ENCODE measurements at regions not wholly inside any gene's neighbourhood (a gene's known extent, or its start where the extent isn't known, plus 50 kb on each side); places are given as distances from the start of the nearest gene placed in this dataset.

GRCh38 chr11:121775276-121775675 lies 322.5 kb upstream of the SORL1-AS1 start:
- no peaks in the 10 kb centered on the region for H3K36me3 ChIP-seq (ENCODE audit: insufficient read depth, low read length)
- no peak overlapping the region for H3K27ac ChIP-seq (ENCODE audit: low read depth, low read length)
- H3K79me2 ChIP-seq (ENCODE audit: control insufficient read depth, insufficient read depth, low read length, unreplicated experiment): no peaks in the 10 kb centered on the region
- peaks cover 11% of the 10 kb centered on the region; the same call in 1 of the 2 replicates for H3K27me3 ChIP-seq (ENCODE audit: insufficient read depth, low read length)
- H2AFZ ChIP-seq (ENCODE audit: low read length, unreplicated experiment): no peak overlapping the region
- H3K4me3 ChIP-seq (ENCODE audit: low read depth, low read length): no peak overlapping the region
- H3K4me1 ChIP-seq (ENCODE audit: control insufficient read depth, insufficient read depth, low read length, unreplicated experiment): peaks cover 3% of the 10 kb centered on the region

GRCh38 chr11:121773076-121773475 lies 320.3 kb upstream of the SORL1-AS1 start:
- H3K27ac ChIP-seq (ENCODE audit: low read depth, low read length): no peak overlapping the region
- no peak overlapping the region for H2AFZ ChIP-seq (ENCODE audit: low read length, unreplicated experiment)
- H3K36me3 ChIP-seq (ENCODE audit: insufficient read depth, low read length): no peaks in the 10 kb centered on the region
- H3K4me3 ChIP-seq (ENCODE audit: low read depth, low read length): no peak overlapping the region
- H3K27me3 ChIP-seq (ENCODE audit: insufficient read depth, low read length): peaks cover 12% of the 10 kb centered on the region; the same call in 1 of the 2 replicates
- no peaks in the 10 kb centered on the region for H3K79me2 ChIP-seq (ENCODE audit: control insufficient read depth, insufficient read depth, low read length, unreplicated experiment)
- peaks cover 3% of the 10 kb centered on the region for H3K4me1 ChIP-seq (ENCODE audit: control insufficient read depth, insufficient read depth, low read length, unreplicated experiment)

GRCh38 chr11:121770939-121771595 lies 318.3 kb upstream of the SORL1-AS1 start:
- H3K4me1 ChIP-seq (ENCODE audit: control insufficient read depth, insufficient read depth, low read length, unreplicated experiment): no peaks in the 10 kb centered on the region
- H3K36me3 ChIP-seq (ENCODE audit: insufficient read depth, low read length): no peaks in the 10 kb centered on the region
- no peak overlapping the region for H2AFZ ChIP-seq (ENCODE audit: low read length, unreplicated experiment)
- no peak overlapping the region for H3K27ac ChIP-seq (ENCODE audit: low read depth, low read length)
- H3K79me2 ChIP-seq (ENCODE audit: control insufficient read depth, insufficient read depth, low read length, unreplicated experiment): no peaks in the 10 kb centered on the region
- H3K4me3 ChIP-seq (ENCODE audit: low read depth, low read length): no peak overlapping the region
- H3K27me3 ChIP-seq (ENCODE audit: insufficient read depth, low read length): peaks cover 12% of the 10 kb centered on the region; the same call in 1 of the 2 replicates

- peaks cover 19% of the 10 kb centered on the region; the same call in 1 of the 2 replicates for H3K27me3 ChIP-seq (ENCODE audit: insufficient read depth, low read length)
- H3K4me3 ChIP-seq (ENCODE audit: low read depth, low read length): no peak overlapping the region
- H3K36me3 ChIP-seq (ENCODE audit: insufficient read depth, low read length): no peaks in the 10 kb centered on the region
- no peak overlapping the region for H2AFZ ChIP-seq (ENCODE audit: low read length, unreplicated experiment)
- H3K79me2 ChIP-seq (ENCODE audit: control insufficient read depth, insufficient read depth, low read length, unreplicated experiment): no peaks in the 10 kb centered on the region
- H3K27ac ChIP-seq (ENCODE audit: low read depth, low read length): no peak overlapping the region
- no peaks in the 10 kb centered on the region for H3K4me1 ChIP-seq (ENCODE audit: control insufficient read depth, insufficient read depth, low read length, unreplicated experiment)
These were observed 316.4 kb upstream of the SORL1-AS1 start for GRCh38 chr11:121769191-121769590.

- Histone ChIP-seq H3K36me3 (ENCODE audit: insufficient read depth, low read length) (no peaks in the 10 kb centered on the region), H3K4me1 (ENCODE audit: control insufficient read depth, insufficient read depth, low read length, unreplicated experiment) (no peaks in the 10 kb centered on the region), H3K79me2 (ENCODE audit: control insufficient read depth, insufficient read depth, low read length, unreplicated experiment) (no peaks in the 10 kb centered on the region), H3K27ac (ENCODE audit: low read depth, low read length) (no peak overlapping the region), H3K4me3 (ENCODE audit: low read depth, low read length) (no peak overlapping the region), H3K27me3 (ENCODE audit: insufficient read depth, low read length) (peaks cover 21% of the 10 kb centered on the region; the same call in 1 of the 2 replicates), H2AFZ (ENCODE audit: low read length, unreplicated experiment) (no peak overlapping the region)
These were observed 314.7 kb upstream of the SORL1-AS1 start for GRCh38 chr11:121767433-121767832.

- Histone ChIP-seq H3K4me1 (ENCODE audit: control insufficient read depth, insufficient read depth, low read length, unreplicated experiment) (no peaks in the 10 kb centered on the region), H3K27me3 (ENCODE audit: insufficient read depth, low read length) (peaks cover 24% of the 10 kb centered on the region; the same call in 1 of the 2 replicates), H3K4me3 (ENCODE audit: low read depth, low read length) (no peak overlapping the region), H3K36me3 (ENCODE audit: insufficient read depth, low read length) (no peaks in the 10 kb centered on the region), H3K79me2 (ENCODE audit: control insufficient read depth, insufficient read depth, low read length, unreplicated experiment) (no peaks in the 10 kb centered on the region), H2AFZ (ENCODE audit: low read length, unreplicated experiment) (no peak overlapping the region), H3K27ac (ENCODE audit: low read depth, low read length) (no peak overlapping the region)
These were observed 314.2 kb upstream of the SORL1-AS1 start for GRCh38 chr11:121766991-121767390.

- Histone ChIP-seq H3K27ac (ENCODE audit: low read depth, low read length) (no peak overlapping the region), H3K4me3 (ENCODE audit: low read depth, low read length) (no peak overlapping the region), H3K36me3 (ENCODE audit: insufficient read depth, low read length) (no peaks in the 10 kb centered on the region), H3K79me2 (ENCODE audit: control insufficient read depth, insufficient read depth, low read length, unreplicated experiment) (no peaks in the 10 kb centered on the region), H3K27me3 (ENCODE audit: insufficient read depth, low read length) (peaks cover 31% of the 10 kb centered on the region; the same call in 1 of the 2 replicates), H2AFZ (ENCODE audit: low read length, unreplicated experiment) (no peak overlapping the region), H3K4me1 (ENCODE audit: control insufficient read depth, insufficient read depth, low read length, unreplicated experiment) (no peaks in the 10 kb centered on the region)
These were observed 313.4 kb upstream of the SORL1-AS1 start for GRCh38 chr11:121766166-121766565.

- no peak overlapping the region for H3K4me3 ChIP-seq (ENCODE audit: low read depth, low read length)
- no peak overlapping the region for H2AFZ ChIP-seq (ENCODE audit: low read length, unreplicated experiment)
- peaks cover 23% of the 10 kb centered on the region; the same call in 1 of the 2 replicates for H3K27me3 ChIP-seq (ENCODE audit: insufficient read depth, low read length)
- H3K79me2 ChIP-seq (ENCODE audit: control insufficient read depth, insufficient read depth, low read length, unreplicated experiment): no peaks in the 10 kb centered on the region
- H3K27ac ChIP-seq (ENCODE audit: low read depth, low read length): no peak overlapping the region
- no peaks in the 10 kb centered on the region for H3K36me3 ChIP-seq (ENCODE audit: insufficient read depth, low read length)
- H3K4me1 ChIP-seq (ENCODE audit: control insufficient read depth, insufficient read depth, low read length, unreplicated experiment): no peaks in the 10 kb centered on the region
These were observed 310.8 kb upstream of the SORL1-AS1 start for GRCh38 chr11:121763526-121763925.

- Histone ChIP-seq H3K36me3 (ENCODE audit: insufficient read depth, low read length) (no peaks in the 10 kb centered on the region), H2AFZ (ENCODE audit: low read length, unreplicated experiment) (no peak overlapping the region), H3K27ac (ENCODE audit: low read depth, low read length) (no peak overlapping the region), H3K79me2 (ENCODE audit: control insufficient read depth, insufficient read depth, low read length, unreplicated experiment) (no peaks in the 10 kb centered on the region), H3K27me3 (ENCODE audit: insufficient read depth, low read length) (peaks cover 23% of the 10 kb centered on the region; the same call in 1 of the 2 replicates), H3K4me1 (ENCODE audit: control insufficient read depth, insufficient read depth, low read length, unreplicated experiment) (no peaks in the 10 kb centered on the region), H3K4me3 (ENCODE audit: low read depth, low read length) (no peak overlapping the region)
These were observed 310.1 kb upstream of the SORL1-AS1 start for GRCh38 chr11:121762820-121763219.

GRCh38 chr11:121761186-121761585 lies 308.4 kb upstream of the SORL1-AS1 start:
- H2AFZ ChIP-seq (ENCODE audit: low read length, unreplicated experiment): no peak overlapping the region
- H3K27ac ChIP-seq (ENCODE audit: low read depth, low read length): no peak overlapping the region
- no peaks in the 10 kb centered on the region for H3K4me1 ChIP-seq (ENCODE audit: control insufficient read depth, insufficient read depth, low read length, unreplicated experiment)
- no peak overlapping the region for H3K4me3 ChIP-seq (ENCODE audit: low read depth, low read length)
- no peaks in the 10 kb centered on the region for H3K36me3 ChIP-seq (ENCODE audit: insufficient read depth, low read length)
- H3K27me3 ChIP-seq (ENCODE audit: insufficient read depth, low read length): peaks cover 23% of the 10 kb centered on the region; the same call in 1 of the 2 replicates
- no peaks in the 10 kb centered on the region for H3K79me2 ChIP-seq (ENCODE audit: control insufficient read depth, insufficient read depth, low read length, unreplicated experiment)

GRCh38 chr11:121757480-121758125 lies 304.8 kb upstream of the SORL1-AS1 start:
- H2AFZ ChIP-seq (ENCODE audit: low read length, unreplicated experiment): no peak overlapping the region
- H3K79me2 ChIP-seq (ENCODE audit: control insufficient read depth, insufficient read depth, low read length, unreplicated experiment): no peaks in the 10 kb centered on the region
- no peaks in the 10 kb centered on the region for H3K4me1 ChIP-seq (ENCODE audit: control insufficient read depth, insufficient read depth, low read length, unreplicated experiment)
- H3K36me3 ChIP-seq (ENCODE audit: insufficient read depth, low read length): no peaks in the 10 kb centered on the region
- no peak overlapping the region for H3K4me3 ChIP-seq (ENCODE audit: low read depth, low read length)
- H3K27me3 ChIP-seq (ENCODE audit: insufficient read depth, low read length): peaks cover 15% of the 10 kb centered on the region; the same call in 1 of the 2 replicates
- H3K27ac ChIP-seq (ENCODE audit: low read depth, low read length): no peak overlapping the region

Measured in ACC112 (cell line).